GM12875 (cell line): ENCODE measurements at regions not wholly inside any gene's neighbourhood (a gene's known extent, or its start where the extent isn't known, plus 50 kb on each side); places are given as distances from the start of the nearest gene placed in this dataset.

Experiments used
- H3K4me3 ChIP-seq: one replicate; pipeline ENCODE4 v1.5.1; 2011; ENCODE audit warnings: low read depth, low read length, control low read depth
- TF ChIP-seq, protein P1 (sequence below): IDR thresholded peaks from 2 replicates; pipeline ENCODE4 v1.5.1; 2011; ENCODE audit warnings: low read depth, mild to moderate bottlenecking, control low read depth, inconsistent platforms, low read length, moderate library complexity, borderline replicate concordance; ENCODE audit not compliant: insufficient read depth

GRCh38 chr20:11271920-11272594 is 598.3 kb upstream of the JAG1 start:
- TF ChIP-seq, protein P1, sequence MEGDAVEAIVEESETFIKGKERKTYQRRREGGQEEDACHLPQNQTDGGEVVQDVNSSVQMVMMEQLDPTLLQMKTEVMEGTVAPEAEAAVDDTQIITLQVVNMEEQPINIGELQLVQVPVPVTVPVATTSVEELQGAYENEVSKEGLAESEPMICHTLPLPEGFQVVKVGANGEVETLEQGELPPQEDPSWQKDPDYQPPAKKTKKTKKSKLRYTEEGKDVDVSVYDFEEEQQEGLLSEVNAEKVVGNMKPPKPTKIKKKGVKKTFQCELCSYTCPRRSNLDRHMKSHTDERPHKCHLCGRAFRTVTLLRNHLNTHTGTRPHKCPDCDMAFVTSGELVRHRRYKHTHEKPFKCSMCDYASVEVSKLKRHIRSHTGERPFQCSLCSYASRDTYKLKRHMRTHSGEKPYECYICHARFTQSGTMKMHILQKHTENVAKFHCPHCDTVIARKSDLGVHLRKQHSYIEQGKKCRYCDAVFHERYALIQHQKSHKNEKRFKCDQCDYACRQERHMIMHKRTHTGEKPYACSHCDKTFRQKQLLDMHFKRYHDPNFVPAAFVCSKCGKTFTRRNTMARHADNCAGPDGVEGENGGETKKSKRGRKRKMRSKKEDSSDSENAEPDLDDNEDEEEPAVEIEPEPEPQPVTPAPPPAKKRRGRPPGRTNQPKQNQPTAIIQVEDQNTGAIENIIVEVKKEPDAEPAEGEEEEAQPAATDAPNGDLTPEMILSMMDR = no peak

GRCh38 chr20:11274141-11274594 is 600.4 kb upstream of the JAG1 start:
- H3K4me3 ChIP-seq = no peak overlapping the region
- TF ChIP-seq, protein P1 = peak; percentile 13; the same call in 1 of the 2 replicates

More at GRCh38 chr20:11271920-11272594, 598.3 kb upstream of the JAG1 start:
- no peak overlapping the region for H3K4me3 ChIP-seq

GRCh38 chr20:11275740-11276139 is 601.9 kb upstream of the JAG1 start:
- H3K4me3 ChIP-seq = no peak overlapping the region
- TF ChIP-seq, protein P1 = no peak

DNA sequence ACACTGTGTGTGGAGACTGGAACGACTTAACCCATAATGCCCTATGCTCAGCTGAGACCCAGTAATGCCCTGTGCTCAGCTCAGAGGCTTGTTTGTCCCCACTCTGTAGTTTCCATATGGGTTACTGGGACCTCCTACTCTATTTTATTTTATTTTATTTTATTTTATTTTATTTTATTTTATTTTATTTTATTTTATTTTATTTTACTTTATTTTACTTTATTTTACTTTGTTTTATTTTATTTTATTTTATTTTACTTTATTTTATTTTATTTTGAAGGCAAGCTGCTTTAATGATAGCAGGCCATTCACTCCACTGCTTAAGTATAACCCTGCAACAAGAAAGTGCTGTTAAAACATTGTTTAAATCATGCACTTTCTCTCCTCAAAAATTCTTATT is 603.4 kb upstream of the JAG1 start:
- TF ChIP-seq, protein P1 = no peak
- no peak overlapping the region for H3K4me3 ChIP-seq

- TF ChIP-seq, protein P1 = no peak
- no peak overlapping the region for H3K4me3 ChIP-seq
Observed at GRCh38 chr20:11277858-11278257, 604.1 kb upstream of the JAG1 start.

DNA sequence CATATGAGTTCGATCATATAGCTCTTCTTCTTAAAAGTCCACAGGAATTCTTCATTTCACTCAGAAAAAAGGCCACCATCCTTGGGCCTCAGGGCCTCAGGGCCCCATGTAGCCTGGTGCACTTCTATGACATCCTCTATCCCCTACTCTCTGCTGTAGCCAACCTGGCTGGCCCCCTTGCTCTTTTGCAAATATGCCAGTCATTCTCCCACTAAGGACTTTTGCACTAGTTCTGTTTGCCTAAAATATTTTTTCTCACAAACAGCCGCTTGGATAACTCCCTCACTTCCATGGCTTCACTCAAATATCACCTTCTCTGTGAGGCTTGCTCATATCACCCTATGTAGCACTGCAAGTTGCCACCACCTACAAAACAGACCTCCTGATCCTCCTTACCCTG is 604.7 kb upstream of the JAG1 start:
- H3K4me3 ChIP-seq = no peak overlapping the region
- TF ChIP-seq, protein P1 = no peak

DNA sequence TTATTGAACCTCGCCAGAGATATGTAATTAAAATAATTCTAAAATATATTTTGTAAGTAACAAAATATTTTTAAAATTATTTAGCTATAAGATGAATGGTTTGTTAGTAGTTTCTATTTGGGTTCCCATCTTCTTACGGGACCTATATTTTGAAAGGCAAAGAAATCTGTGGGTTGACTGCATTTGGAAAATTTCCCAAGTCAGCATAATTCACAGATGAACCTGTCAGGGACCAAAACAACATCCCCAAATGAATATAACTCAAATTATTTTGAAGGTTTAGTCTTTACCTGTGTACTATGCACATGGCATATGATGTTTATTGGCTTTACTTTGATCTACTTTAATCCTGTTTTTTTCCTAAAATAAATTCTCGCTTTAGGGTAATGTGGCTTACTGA is 607.4 kb upstream of the JAG1 start:
- TF ChIP-seq, protein P1 = no peak

More for the DNA sequence above, 607.4 kb upstream of the JAG1 start:
- no peak overlapping the region for H3K4me3 ChIP-seq
